ENCODE measurements at regions not wholly inside any gene's neighbourhood (a gene's known extent, or its start where the extent isn't known, plus 50 kb on each side); places are given as distances from the start of the nearest gene placed in this dataset.

- 88 to 91% methylated on average over 7 of the region's 7 CpGs for WGBS, 2 donors
- H3K27me3 ChIP-seq = no peaks in the 10 kb centered on the region
- H3K9me3 ChIP-seq = peaks cover 0 to 6% (median 0%) of the 10 kb centered on the region in 11 donors
- peaks cover 0 to 17% (median 0%) of the 10 kb centered on the region in 9 donors for H3K4me1 ChIP-seq
- no peaks in the 10 kb centered on the region for H3K36me3 ChIP-seq
- ATAC-seq = no peak
- DNase-seq = no peak
- peak overlapping the region in 1 of 10 donors; percentile 70 for H3K27ac ChIP-seq
- no peak for TF ChIP-seq CTCF (IDR thresholded peaks at IDR 0.05)
- intact Hi-C loops (cut with DNase I) = no loop called here
- no peak overlapping the region for H3K4me3 ChIP-seq
These were observed 221.8 kb upstream of the KLF6 start for GRCh38 chr10:4006858-4007257.

DNA sequence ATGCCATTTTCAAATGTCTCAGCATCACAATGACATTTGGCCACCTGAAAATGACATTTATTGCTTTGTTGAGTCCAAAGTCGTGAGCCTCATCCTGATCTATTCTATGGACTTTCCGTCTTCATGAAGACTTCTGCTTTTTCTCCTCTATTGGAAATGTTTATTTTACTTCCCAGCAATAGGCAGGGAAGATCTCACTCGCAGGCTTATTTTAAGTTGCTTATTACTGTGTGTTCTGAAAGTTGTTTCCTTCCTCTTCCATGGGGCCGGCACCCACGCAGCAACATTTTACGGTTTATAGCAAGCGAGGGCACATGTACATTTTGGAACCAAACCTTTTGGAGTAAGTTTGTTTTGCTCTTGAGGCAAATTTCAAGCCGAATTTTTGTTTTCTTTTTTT, 221.0 kb upstream of the KLF6 start:
- WGBS, 2 donors = 77 to 81% methylated on average over 8 of the region's 8 CpGs
- no peaks in the 10 kb centered on the region for H3K36me3 ChIP-seq
- ATAC-seq (peak in 7 of 8 donors; percentile 34 to 69 (median 52)), DNase-seq (no peak)
- no peak overlapping the region for H3K4me3 ChIP-seq
- intact Hi-C loops (cut with DNase I) = no loop called here
- peaks cover 0 to 6% (median 0%) of the 10 kb centered on the region in 11 donors for H3K9me3 ChIP-seq
- peaks cover 0 to 17% (median 0%) of the 10 kb centered on the region in 9 donors for H3K4me1 ChIP-seq
- no peak for TF ChIP-seq CTCF (IDR thresholded peaks at IDR 0.05)
- H3K27ac ChIP-seq = peak overlapping the region in 1 of 10 donors; percentile 81
- no peaks in the 10 kb centered on the region for H3K27me3 ChIP-seq

- WGBS, 2 donors = 64 to 80% methylated on average over 8 of the region's 8 CpGs
- H3K9me3 ChIP-seq = peaks cover 0 to 8% (median under 1%) of the 10 kb centered on the region in 11 donors
- TF ChIP-seq CTCF (IDR thresholded peaks at IDR 0.05) = no peak
- H3K4me1 ChIP-seq = peaks cover 0 to 17% (median 0%) of the 10 kb centered on the region in 9 donors
- H3K4me3 ChIP-seq = no peak overlapping the region
- no peak for DNase-seq
- H3K27ac ChIP-seq = peak overlapping the region in 1 of 10 donors; percentile 81
- no peaks in the 10 kb centered on the region for H3K27me3 ChIP-seq
- ATAC-seq = peak in 3 of 8 donors; percentile 32 to 58 (median 55)
- intact Hi-C loops (cut with DNase I) = no loop called here
- no peaks in the 10 kb centered on the region for H3K36me3 ChIP-seq
These were observed 220.0 kb upstream of the KLF6 start for GRCh38 chr10:4004990-4005389.

- no peaks in the 10 kb centered on the region for H3K27me3 ChIP-seq
- no peaks in the 10 kb centered on the region for H3K36me3 ChIP-seq
- peaks cover 0 to 17% (median 0%) of the 10 kb centered on the region in 9 donors for H3K4me1 ChIP-seq
- H3K27ac ChIP-seq = peak overlapping the region in 1 of 10 donors; percentile 81
- no peak for ATAC-seq
- no peak for TF ChIP-seq CTCF (IDR thresholded peaks at IDR 0.05)
- intact Hi-C loops (cut with DNase I) = no loop called here
- DNase-seq = no peak
- H3K9me3 ChIP-seq = peaks cover 0 to 14% (median 6%) of the 10 kb centered on the region in 11 donors
- H3K4me3 ChIP-seq = no peak overlapping the region
- WGBS, 2 donors = 71 to 72% methylated on average over 5 of the region's 5 CpGs
These were observed 219.1 kb upstream of the KLF6 start for GRCh38 chr10:4004144-4004543.
